ENCODE measurements at regions not wholly inside any gene's neighbourhood (a gene's known extent, or its start where the extent isn't known, plus 50 kb on each side); places are given as distances from the start of the nearest gene placed in this dataset.

- DNase-seq (ENCODE audit: low spot score, unreplicated experiment) = no peak
- Mint-ChIP-seq H3K36me3 (ENCODE audit: insufficient read depth) (no peaks in the 10 kb centered on the region), H3K9me3 (ENCODE audit: low read depth) (no peaks in the 10 kb centered on the region), H3K4me1 (ENCODE audit: low read depth) (no peaks in the 10 kb centered on the region), H3K27me3 (no peaks in the 10 kb centered on the region), H3K27ac (no peak overlapping the region), H3K4me3 (ENCODE audit: low read depth) (no peak overlapping the region)
- TF ChIP-seq CTCF (IDR thresholded peaks at IDR 0.05; ENCODE audit: unreplicated experiment) = peak; percentile 54
Measured at GRCh38 chr2:155266583-155266982, 568.1 kb downstream of the KCNJ3 start.

GRCh38 chr2:155266109-155266508 lies 567.6 kb downstream of the KCNJ3 start:
- Mint-ChIP-seq H3K36me3 (ENCODE audit: insufficient read depth) (no peaks in the 10 kb centered on the region), H3K4me1 (ENCODE audit: low read depth) (no peaks in the 10 kb centered on the region), H3K27ac (no peak overlapping the region), H3K27me3 (no peaks in the 10 kb centered on the region), H3K4me3 (ENCODE audit: low read depth) (no peak overlapping the region), H3K9me3 (ENCODE audit: low read depth) (no peaks in the 10 kb centered on the region)
- no peak for TF ChIP-seq CTCF (IDR thresholded peaks at IDR 0.05; ENCODE audit: unreplicated experiment)
- no peak for DNase-seq (ENCODE audit: low spot score, unreplicated experiment)

- Mint-ChIP-seq H3K27ac (no peak overlapping the region), H3K36me3 (ENCODE audit: insufficient read depth) (no peaks in the 10 kb centered on the region), H3K9me3 (ENCODE audit: low read depth) (peaks cover 4% of the 10 kb centered on the region), H3K4me1 (ENCODE audit: low read depth) (no peaks in the 10 kb centered on the region), H3K27me3 (no peaks in the 10 kb centered on the region), H3K4me3 (ENCODE audit: low read depth) (no peak overlapping the region)
- DNase-seq (ENCODE audit: low spot score, unreplicated experiment) = no peak
- TF ChIP-seq CTCF (IDR thresholded peaks at IDR 0.05; ENCODE audit: unreplicated experiment) = no peak
Measured at GRCh38 chr2:155256803-155257202, 558.3 kb downstream of the KCNJ3 start.

GRCh38 chr2:155250800-155251199 lies 552.3 kb downstream of the KCNJ3 start:
- no peaks in the 10 kb centered on the region for H3K27me3 Mint-ChIP-seq
- peak; percentile 34 for TF ChIP-seq CTCF (IDR thresholded peaks at IDR 0.05; ENCODE audit: unreplicated experiment)
- no peak overlapping the region for H3K27ac Mint-ChIP-seq
- no peaks in the 10 kb centered on the region for H3K9me3 Mint-ChIP-seq (ENCODE audit: low read depth)
- H3K4me3 Mint-ChIP-seq (ENCODE audit: low read depth) = no peak overlapping the region
- H3K36me3 Mint-ChIP-seq (ENCODE audit: insufficient read depth) = no peaks in the 10 kb centered on the region
- no peak for DNase-seq (ENCODE audit: low spot score, unreplicated experiment)
- H3K4me1 Mint-ChIP-seq (ENCODE audit: low read depth) = peaks cover 2% of the 10 kb centered on the region

GRCh38 chr2:155240176-155240575 lies 541.7 kb downstream of the KCNJ3 start:
- H3K4me3 Mint-ChIP-seq (ENCODE audit: low read depth) = no peak overlapping the region
- H3K36me3 Mint-ChIP-seq (ENCODE audit: insufficient read depth) = no peaks in the 10 kb centered on the region
- TF ChIP-seq CTCF (IDR thresholded peaks at IDR 0.05; ENCODE audit: unreplicated experiment) = no peak
- no peaks in the 10 kb centered on the region for H3K4me1 Mint-ChIP-seq (ENCODE audit: low read depth)
- no peaks in the 10 kb centered on the region for H3K27me3 Mint-ChIP-seq
- no peak overlapping the region for H3K27ac Mint-ChIP-seq
- no peaks in the 10 kb centered on the region for H3K9me3 Mint-ChIP-seq (ENCODE audit: low read depth)
- no peak for DNase-seq (ENCODE audit: low spot score, unreplicated experiment)

Data from progenitor cell of endocrine pancreas (in vitro differentiated cells).